ENCODE measurements at regions not wholly inside any gene's neighbourhood (a gene's known extent, or its start where the extent isn't known, plus 50 kb on each side); places are given as distances from the start of the nearest gene placed in this dataset.

DNA sequence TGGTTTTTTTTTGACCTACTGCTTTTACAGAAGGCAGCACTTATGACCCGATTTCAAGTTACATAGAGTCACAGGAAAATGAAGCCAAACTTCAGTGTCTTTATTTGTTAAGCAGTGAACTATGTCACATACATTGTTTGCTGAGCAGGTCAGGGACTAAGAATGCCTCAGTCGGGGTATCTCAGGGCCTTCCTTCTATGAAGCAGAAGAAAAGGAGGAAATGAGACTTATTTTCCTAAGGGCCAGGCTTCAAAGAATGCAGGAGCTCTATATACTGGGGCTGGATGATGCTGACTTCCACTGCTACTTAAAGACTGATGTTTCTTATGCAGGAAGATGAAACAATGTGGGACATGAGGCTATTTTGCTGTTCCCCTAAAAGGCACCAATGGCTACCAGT, 558.4 kb upstream of the IGFBP7 start:
- intact Hi-C loops (cut with micrococcal nuclease; ENCODE audit: unreplicated experiment): no loop called here
- no peak for DNase-seq
- no peaks in the 10 kb centered on the region for H3K4me1 Mint-ChIP-seq (ENCODE audit: low read depth, unreplicated experiment)
- no peak overlapping the region for H3K27ac Mint-ChIP-seq (ENCODE audit: unreplicated experiment)
- CTCF ChIA-PET: no interaction called here
- no peaks in the 10 kb centered on the region for H3K36me3 Mint-ChIP-seq (ENCODE audit: insufficient read depth, unreplicated experiment)
- peaks cover 6% of the 10 kb centered on the region for H3K9me3 Mint-ChIP-seq (ENCODE audit: low read depth, unreplicated experiment)
- no peaks in the 10 kb centered on the region for H3K27me3 Mint-ChIP-seq (ENCODE audit: unreplicated experiment)
- TF ChIP-seq, protein P1, sequence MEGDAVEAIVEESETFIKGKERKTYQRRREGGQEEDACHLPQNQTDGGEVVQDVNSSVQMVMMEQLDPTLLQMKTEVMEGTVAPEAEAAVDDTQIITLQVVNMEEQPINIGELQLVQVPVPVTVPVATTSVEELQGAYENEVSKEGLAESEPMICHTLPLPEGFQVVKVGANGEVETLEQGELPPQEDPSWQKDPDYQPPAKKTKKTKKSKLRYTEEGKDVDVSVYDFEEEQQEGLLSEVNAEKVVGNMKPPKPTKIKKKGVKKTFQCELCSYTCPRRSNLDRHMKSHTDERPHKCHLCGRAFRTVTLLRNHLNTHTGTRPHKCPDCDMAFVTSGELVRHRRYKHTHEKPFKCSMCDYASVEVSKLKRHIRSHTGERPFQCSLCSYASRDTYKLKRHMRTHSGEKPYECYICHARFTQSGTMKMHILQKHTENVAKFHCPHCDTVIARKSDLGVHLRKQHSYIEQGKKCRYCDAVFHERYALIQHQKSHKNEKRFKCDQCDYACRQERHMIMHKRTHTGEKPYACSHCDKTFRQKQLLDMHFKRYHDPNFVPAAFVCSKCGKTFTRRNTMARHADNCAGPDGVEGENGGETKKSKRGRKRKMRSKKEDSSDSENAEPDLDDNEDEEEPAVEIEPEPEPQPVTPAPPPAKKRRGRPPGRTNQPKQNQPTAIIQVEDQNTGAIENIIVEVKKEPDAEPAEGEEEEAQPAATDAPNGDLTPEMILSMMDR (IDR thresholded peaks at IDR 0.05; ENCODE audit: unreplicated experiment): no peak
- no TSS peak for BruUV-seq (replicated peaks)
- no peak overlapping the region for H3K4me3 Mint-ChIP-seq (ENCODE audit: low read depth, unreplicated experiment)

DNA sequence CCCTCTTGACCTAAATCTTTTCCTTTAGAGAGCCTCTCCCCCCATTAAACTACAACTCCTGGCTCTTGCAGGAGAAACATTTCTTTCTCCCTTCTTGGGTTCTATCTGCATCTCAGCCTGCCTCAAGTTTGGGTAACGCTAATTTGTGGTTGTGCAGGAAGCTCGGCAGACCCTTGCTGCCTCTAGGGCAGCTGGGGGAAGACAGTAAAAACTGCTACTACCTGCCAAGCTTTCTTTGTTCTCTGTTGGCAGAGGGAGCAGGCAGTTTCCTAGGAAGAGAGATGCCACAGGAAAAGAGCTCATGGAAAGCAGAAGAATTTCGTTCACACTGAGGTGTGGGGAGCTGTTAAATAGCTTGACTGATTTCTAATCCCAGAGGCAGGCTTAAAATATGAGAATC, 555.6 kb upstream of the IGFBP7 start:
- TF ChIP-seq, protein P1 (IDR thresholded peaks at IDR 0.05; ENCODE audit: unreplicated experiment): no peak

DNA sequence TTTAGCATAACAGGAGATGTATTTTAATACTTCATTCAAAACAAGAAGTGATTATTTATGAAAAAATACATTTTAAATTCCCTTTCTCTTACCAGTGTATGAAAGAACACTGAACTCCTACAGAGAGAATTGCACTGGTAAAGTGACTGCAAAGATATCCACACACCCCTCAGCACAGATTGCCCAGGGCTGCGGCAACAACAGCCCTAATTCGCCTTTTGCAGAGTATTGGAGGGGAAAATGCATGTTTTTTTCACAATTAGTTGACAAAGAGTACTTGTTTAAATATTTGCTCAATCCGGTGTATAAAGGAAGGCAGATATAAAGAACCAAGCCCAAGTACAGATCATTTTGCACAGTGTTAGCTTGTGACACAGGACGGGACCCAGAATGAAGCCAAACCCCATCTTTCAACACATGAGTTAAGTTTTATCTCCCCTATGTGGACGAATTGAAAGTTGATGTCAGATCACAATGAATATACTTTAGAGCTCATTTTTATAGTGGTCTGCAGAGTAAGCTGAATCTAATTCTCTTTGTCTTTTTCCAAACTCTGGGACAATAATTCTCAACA, 551.4 kb upstream of the IGFBP7 start:
- H3K36me3 Mint-ChIP-seq (ENCODE audit: insufficient read depth, unreplicated experiment): no peaks in the 10 kb centered on the region
- CTCF ChIA-PET: no interaction called here
- H3K27me3 Mint-ChIP-seq (ENCODE audit: unreplicated experiment): no peaks in the 10 kb centered on the region
- TF ChIP-seq, protein P1 (IDR thresholded peaks at IDR 0.05; ENCODE audit: unreplicated experiment): no peak
- H3K27ac Mint-ChIP-seq (ENCODE audit: unreplicated experiment): no peak overlapping the region
- no peak overlapping the region for H3K4me3 Mint-ChIP-seq (ENCODE audit: low read depth, unreplicated experiment)
- no peak for DNase-seq
- H3K9me3 Mint-ChIP-seq (ENCODE audit: low read depth, unreplicated experiment): peaks cover 3% of the 10 kb centered on the region
- H3K4me1 Mint-ChIP-seq (ENCODE audit: low read depth, unreplicated experiment): no peaks in the 10 kb centered on the region
- no TSS peak for BruUV-seq (replicated peaks)
- intact Hi-C loops (cut with micrococcal nuclease; ENCODE audit: unreplicated experiment): no loop called here

More for the DNA sequence above, 555.6 kb upstream of the IGFBP7 start:
- CTCF ChIA-PET: no interaction called here
- intact Hi-C loops (cut with micrococcal nuclease; ENCODE audit: unreplicated experiment): no loop called here
- H3K27ac Mint-ChIP-seq (ENCODE audit: unreplicated experiment): no peak overlapping the region
- H3K27me3 Mint-ChIP-seq (ENCODE audit: unreplicated experiment): no peaks in the 10 kb centered on the region
- no peaks in the 10 kb centered on the region for H3K36me3 Mint-ChIP-seq (ENCODE audit: insufficient read depth, unreplicated experiment)
- peaks cover 3% of the 10 kb centered on the region for H3K9me3 Mint-ChIP-seq (ENCODE audit: low read depth, unreplicated experiment)
- H3K4me1 Mint-ChIP-seq (ENCODE audit: low read depth, unreplicated experiment): no peaks in the 10 kb centered on the region
- DNase-seq: no peak
- H3K4me3 Mint-ChIP-seq (ENCODE audit: low read depth, unreplicated experiment): no peak overlapping the region
- BruUV-seq (replicated peaks): no TSS peak

DNA sequence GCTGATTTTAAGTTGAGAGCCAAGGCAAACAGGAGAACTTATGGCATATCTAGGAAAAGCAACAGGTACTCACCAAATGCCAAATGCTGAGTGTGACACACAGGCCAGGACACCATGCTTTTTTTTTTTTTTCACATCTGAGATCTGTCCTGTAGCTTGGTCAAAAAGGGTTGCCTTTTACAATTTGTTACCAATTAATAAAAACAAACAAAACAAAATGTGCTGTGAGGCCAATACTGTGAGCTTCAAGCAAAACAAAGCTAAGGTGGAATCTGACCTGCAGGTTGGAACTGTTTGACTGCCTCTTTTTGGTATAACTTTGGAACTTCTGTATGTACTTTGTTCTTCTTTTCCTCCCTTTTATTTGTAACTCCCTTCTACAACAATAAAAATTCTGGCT, 548.5 kb upstream of the IGFBP7 start:
- TF ChIP-seq, protein P1 (IDR thresholded peaks at IDR 0.05; ENCODE audit: unreplicated experiment): no peak
- H3K4me3 Mint-ChIP-seq (ENCODE audit: low read depth, unreplicated experiment): no peak overlapping the region
- H3K9me3 Mint-ChIP-seq (ENCODE audit: low read depth, unreplicated experiment): peaks cover 5% of the 10 kb centered on the region
- CTCF ChIA-PET: no interaction called here
- no TSS peak for BruUV-seq (replicated peaks)
- H3K27me3 Mint-ChIP-seq (ENCODE audit: unreplicated experiment): no peaks in the 10 kb centered on the region
- H3K36me3 Mint-ChIP-seq (ENCODE audit: insufficient read depth, unreplicated experiment): no peaks in the 10 kb centered on the region
- DNase-seq: no peak
- intact Hi-C loops (cut with micrococcal nuclease; ENCODE audit: unreplicated experiment): no loop called here
- H3K4me1 Mint-ChIP-seq (ENCODE audit: low read depth, unreplicated experiment): no peaks in the 10 kb centered on the region
- no peak overlapping the region for H3K27ac Mint-ChIP-seq (ENCODE audit: unreplicated experiment)

All from Calu3 (cell line).